Small intestine (tissue), 7 donors: ENCODE measurements at regions not wholly inside any gene's neighbourhood (a gene's known extent, or its start where the extent isn't known, plus 50 kb on each side); places are given as distances from the start of the nearest gene placed in this dataset.

ENCODE experiments used
- DNase-seq, 2 donors: peaks; one replicate each; pipeline versions ENCODE4 v3.0.0 to v3.0.0-alpha.2; 2013
- FAIRE-seq: peaks from 2 replicates; lab custom pipeline; 2012; peaks lifted over from hg19 to GRCh38; lab: Jason Lieb, UNC
- H3K27ac ChIP-seq, 3 donors: one replicate each; pipeline ENCODE4 v1.5.1; 2013; ENCODE audit warnings: low read length in 2 of 3, mild to moderate bottlenecking in 2 of 3, control low read depth in 1 of 3, inconsistent platforms in 1 of 3, low read depth in 1 of 3, moderate library complexity in 1 of 3
- H3K27me3 ChIP-seq, 3 donors: one replicate each; pipeline ENCODE4 v1.6.1; 2013; ENCODE audit warnings: low read length in 3 of 3, inconsistent platforms in 1 of 3; ENCODE audit not compliant: control insufficient read depth in 3 of 3, insufficient read depth in 3 of 3
- H3K36me3 ChIP-seq, 3 donors: one replicate each; pipeline ENCODE4 v1.6.1; 2013; ENCODE audit warnings: low read length in 3 of 3, inconsistent platforms in 1 of 3, low read depth in 1 of 3, mild to moderate bottlenecking in 1 of 3, moderate library complexity in 1 of 3; ENCODE audit not compliant: control insufficient read depth in 3 of 3, insufficient read depth in 2 of 3
- H3K4me1 ChIP-seq, 3 donors: one replicate each; pipeline ENCODE4 v1.6.1; 2013; ENCODE audit warnings: low read length in 2 of 3, inconsistent platforms in 1 of 3, low read depth in 1 of 3, mild to moderate bottlenecking in 1 of 3, moderate library complexity in 1 of 3; ENCODE audit not compliant: control insufficient read depth in 3 of 3, insufficient read depth in 2 of 3
- H3K4me3 ChIP-seq, 3 donors: one replicate each; pipeline ENCODE4 v1.5.1; 2013; ENCODE audit warnings: low read length in 3 of 3, control low read depth in 1 of 3, inconsistent platforms in 1 of 3, low read depth in 1 of 3, mild to moderate bottlenecking in 1 of 3, moderate library complexity in 1 of 3
- H3K9me3 ChIP-seq, 2 donors: one replicate each; pipeline ENCODE4 v1.6.1; 2013; ENCODE audit warnings: low read depth in 1 of 2, low read length in 1 of 2; ENCODE audit not compliant: control insufficient read depth in 2 of 2, insufficient read depth in 1 of 2
- WGBS, 3 donors: extraction: QIAGEN DNeasy Blood & Tissue Kit; methylation state at CpG; one replicate each; pipeline ENCODE4 v1.1.7; 2013; 5-methylcytosine and 5-hydroxymethylcytosine counted together
- donor health status: healthy with polysubstance abuse.
- donor health status: control.
- donor health status: control.
- donor health status: Bipolar disorder and iron deficiency.
- donor health status: healthy.

DNA sequence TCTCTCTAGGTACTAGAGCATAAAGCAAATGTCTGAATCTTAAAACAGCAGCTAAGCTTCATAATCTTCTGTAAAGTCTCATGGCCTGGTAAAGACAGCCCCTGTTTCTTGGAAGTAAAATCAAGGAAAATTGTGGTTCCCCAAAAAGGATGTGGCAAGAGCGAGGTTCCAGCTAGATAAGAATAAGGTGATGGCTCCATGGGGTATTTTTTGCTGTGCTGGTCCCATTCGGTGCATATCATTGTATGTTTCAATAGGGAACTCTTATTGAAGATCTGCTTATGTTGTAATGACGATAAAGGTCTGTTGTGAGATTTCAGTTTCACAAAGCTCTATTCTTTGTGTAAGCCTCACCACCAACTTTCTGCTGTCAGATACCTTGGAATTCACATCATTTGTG, 316.9 kb upstream of the NOCT start:
- Histone ChIP-seq H3K36me3 (no peaks in the 10 kb centered on the region), H3K4me3 (no peak overlapping the region), H3K9me3 (no peaks in the 10 kb centered on the region), H3K27ac (no peak overlapping the region), H3K27me3 (no peaks in the 10 kb centered on the region), H3K4me1 (no peaks in the 10 kb centered on the region)
- WGBS, 3 donors: 72 to 85% (median 72%) methylated on average over 3 of the region's 3 CpGs
- FAIRE-seq: no peak
- no peak for DNase-seq

GRCh38 chr4:138697851-138698250, 317.7 kb upstream of the NOCT start:
- no peak for DNase-seq
- H3K27ac ChIP-seq: no peak overlapping the region
- H3K4me1 ChIP-seq: no peaks in the 10 kb centered on the region
- H3K4me3 ChIP-seq: no peak overlapping the region
- WGBS, 3 donors: 91 to 100% (median 95%) methylated on average over 1 of the region's 1 CpG
- FAIRE-seq: no peak
- no peaks in the 10 kb centered on the region for H3K9me3 ChIP-seq
- H3K27me3 ChIP-seq: no peaks in the 10 kb centered on the region
- no peaks in the 10 kb centered on the region for H3K36me3 ChIP-seq

DNA sequence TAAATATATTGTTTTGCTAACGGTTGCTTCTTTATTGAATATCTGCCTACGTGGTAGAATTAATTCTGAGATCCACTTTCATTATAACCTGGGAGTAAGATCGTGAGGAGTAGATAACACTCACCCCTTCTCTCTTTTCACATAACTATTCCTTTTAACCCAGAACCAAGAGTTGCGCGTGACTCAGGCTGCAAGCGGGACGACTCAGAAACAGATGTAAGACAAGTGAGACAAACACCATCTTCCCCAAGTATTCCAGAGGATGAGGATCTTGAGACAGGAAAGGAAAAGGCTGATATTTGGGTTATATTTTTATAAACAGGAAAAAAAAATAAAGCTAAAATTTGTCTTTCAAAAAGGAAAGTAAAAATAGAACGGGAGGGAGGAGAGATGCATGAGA, 318.8 kb upstream of the NOCT start:
- Histone ChIP-seq H3K4me3 (no peak overlapping the region), H3K27me3 (no peaks in the 10 kb centered on the region), H3K4me1 (no peaks in the 10 kb centered on the region), H3K9me3 (no peaks in the 10 kb centered on the region), H3K27ac (no peak overlapping the region), H3K36me3 (no peaks in the 10 kb centered on the region)
- DNase-seq (no peak), FAIRE-seq (no peak)
- 76 to 84% (median 77%) methylated on average over 8 of the region's 8 CpGs for WGBS, 3 donors

DNA sequence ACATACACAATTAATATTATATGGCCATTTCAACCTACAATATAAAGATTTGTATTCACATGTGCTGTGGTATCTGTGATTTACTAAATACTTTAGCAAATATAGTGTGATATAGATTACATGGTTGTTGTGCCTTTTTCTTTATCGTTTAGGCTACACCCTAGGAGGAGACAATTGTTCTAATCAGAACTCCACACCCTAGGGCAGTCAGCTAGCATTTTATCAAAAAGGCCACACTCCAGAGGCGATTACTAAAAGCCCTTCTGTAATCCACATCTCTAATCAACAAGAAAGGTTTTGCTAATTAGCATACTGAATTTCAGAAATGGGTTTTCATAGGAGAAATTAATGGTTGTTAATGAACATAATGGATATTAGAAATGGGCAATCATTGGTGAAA, 319.5 kb upstream of the NOCT start:
- no peak for FAIRE-seq
- no peak overlapping the region for H3K27ac ChIP-seq
- WGBS, 3 donors: 10 to 58% (median 27%) methylated on average over 2 of the region's 2 CpGs
- no peaks in the 10 kb centered on the region for H3K36me3 ChIP-seq
- no peaks in the 10 kb centered on the region for H3K27me3 ChIP-seq
- H3K9me3 ChIP-seq: no peaks in the 10 kb centered on the region
- H3K4me3 ChIP-seq: no peak overlapping the region
- H3K4me1 ChIP-seq: no peaks in the 10 kb centered on the region
- no peak for DNase-seq

DNA sequence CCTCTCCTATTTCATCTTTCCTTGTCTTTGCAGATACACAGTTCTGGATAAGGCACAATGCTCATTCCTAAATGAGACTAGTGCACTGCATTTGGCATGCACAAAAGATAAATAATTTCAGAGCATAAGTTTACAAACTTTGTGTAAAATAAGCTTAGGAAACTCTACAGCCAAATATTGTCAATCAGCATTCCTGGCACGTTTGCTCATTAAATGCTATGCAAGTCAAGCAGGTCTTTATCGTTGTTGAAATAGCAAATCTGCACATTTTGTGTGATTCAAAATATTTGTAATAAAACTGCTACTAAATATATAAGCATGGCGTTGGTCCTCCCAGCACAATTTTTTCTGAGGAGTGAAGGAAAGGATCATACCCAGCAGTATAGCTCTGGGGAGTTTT, 322.1 kb upstream of the NOCT start:
- 48 to 58% (median 55%) methylated on average over 3 of the region's 3 CpGs for WGBS, 3 donors
- Histone ChIP-seq H3K4me1 (no peaks in the 10 kb centered on the region), H3K27me3 (no peaks in the 10 kb centered on the region), H3K4me3 (no peak overlapping the region), H3K36me3 (no peaks in the 10 kb centered on the region), H3K27ac (no peak overlapping the region), H3K9me3 (no peaks in the 10 kb centered on the region)
- DNase-seq: no peak
- no peak for FAIRE-seq

DNA sequence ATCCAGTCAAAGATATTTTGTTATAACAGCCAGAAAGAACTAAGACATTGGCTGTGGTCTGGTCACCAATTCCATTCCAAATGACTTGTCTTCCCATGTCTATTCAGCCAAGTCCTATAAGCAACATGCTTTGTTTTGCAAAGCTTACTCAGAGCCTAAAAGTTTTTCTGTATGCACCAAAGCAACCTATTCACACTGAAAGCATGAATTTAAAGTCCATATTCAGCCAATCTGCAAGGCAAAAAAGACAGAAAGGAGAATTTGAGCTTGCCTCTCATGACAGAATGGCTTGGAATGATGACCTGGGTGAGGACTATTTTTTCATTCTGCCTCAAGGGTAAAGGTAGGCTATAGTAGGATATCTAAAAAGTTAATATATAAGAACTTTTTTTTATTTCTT, 323.2 kb upstream of the NOCT start:
- DNase-seq (no peak), FAIRE-seq (no peak)
- H3K4me3 ChIP-seq: no peak overlapping the region
- no peak overlapping the region for H3K27ac ChIP-seq
- no peaks in the 10 kb centered on the region for H3K36me3 ChIP-seq
- H3K27me3 ChIP-seq: no peaks in the 10 kb centered on the region
- no peaks in the 10 kb centered on the region for H3K9me3 ChIP-seq
- H3K4me1 ChIP-seq: no peaks in the 10 kb centered on the region

GRCh38 chr4:138689593-138689992, 326.0 kb upstream of the NOCT start:
- FAIRE-seq: no peak
- H3K27me3 ChIP-seq: no peaks in the 10 kb centered on the region
- 85 to 90% (median 88%) methylated on average over 6 of the region's 6 CpGs for WGBS, 3 donors
- no peaks in the 10 kb centered on the region for H3K36me3 ChIP-seq
- H3K4me3 ChIP-seq: no peak overlapping the region
- no peak for DNase-seq
- no peaks in the 10 kb centered on the region for H3K9me3 ChIP-seq
- no peak overlapping the region for H3K27ac ChIP-seq
- no peaks in the 10 kb centered on the region for H3K4me1 ChIP-seq

DNA sequence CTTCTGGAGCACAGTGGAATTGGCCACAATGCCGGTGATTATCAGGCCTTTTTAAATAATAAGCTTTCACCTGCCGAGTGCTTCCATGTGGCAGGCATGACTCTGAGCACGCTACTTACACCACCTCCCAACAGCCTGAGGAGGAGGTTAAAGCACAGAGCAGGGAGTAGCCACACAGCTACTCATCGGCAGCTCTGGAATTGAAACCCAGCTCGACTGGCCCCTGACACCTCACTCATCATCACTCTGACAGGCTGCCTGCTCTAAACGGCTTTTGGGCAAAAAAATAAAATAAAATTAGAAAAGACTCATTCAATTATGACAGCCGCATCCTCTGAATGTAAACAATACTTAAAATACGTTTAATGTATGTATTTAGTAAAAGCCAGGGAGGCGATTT, 326.4 kb upstream of the NOCT start:
- WGBS, 3 donors: 72 to 77% (median 74%) methylated on average over 9 of the region's 9 CpGs
- Histone ChIP-seq H3K36me3 (no peaks in the 10 kb centered on the region), H3K27me3 (no peaks in the 10 kb centered on the region), H3K4me1 (no peaks in the 10 kb centered on the region), H3K27ac (no peak overlapping the region), H3K9me3 (no peaks in the 10 kb centered on the region), H3K4me3 (no peak overlapping the region)
- no peak for FAIRE-seq
- DNase-seq: no peak

- H3K27me3 ChIP-seq: no peaks in the 10 kb centered on the region
- H3K27ac ChIP-seq: no peak overlapping the region
- no peaks in the 10 kb centered on the region for H3K36me3 ChIP-seq
- no peak overlapping the region for H3K4me3 ChIP-seq
- no peaks in the 10 kb centered on the region for H3K4me1 ChIP-seq
- DNase-seq: no peak
- no peak for FAIRE-seq
- 68 to 79% (median 74%) methylated on average over 12 of the region's 12 CpGs for WGBS, 3 donors
- H3K9me3 ChIP-seq: no peaks in the 10 kb centered on the region
These were observed 327.0 kb upstream of the NOCT start for GRCh38 chr4:138688408-138689085.
